ENCODE measurements at regions not wholly inside any gene's neighbourhood (a gene's known extent, or its start where the extent isn't known, plus 50 kb on each side); places are given as distances from the start of the nearest gene placed in this dataset.

DNA sequence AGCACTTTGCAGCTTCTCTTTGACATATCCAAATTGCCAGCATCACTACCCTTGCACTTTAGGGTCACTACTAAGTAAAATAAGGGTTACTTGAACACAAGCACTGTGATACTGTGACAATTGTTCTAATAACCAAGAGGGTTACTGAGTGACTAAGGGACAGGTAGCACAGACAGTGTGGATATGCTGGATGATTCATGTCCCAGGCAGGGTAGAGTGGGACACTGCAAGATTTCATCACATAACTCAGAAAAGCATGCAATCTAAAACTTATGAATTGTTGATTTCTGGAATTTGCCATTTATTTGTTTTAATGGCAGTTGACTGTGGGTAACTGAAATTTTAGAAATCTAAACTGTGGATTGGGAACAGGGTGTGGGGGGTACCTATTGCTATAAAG lies 218.8 kb downstream of the KITLG start:
- H2AFZ ChIP-seq (ENCODE audit: low read depth, low read length), result no peak overlapping the region
- no peaks in the 10 kb centered on the region for H3K36me3 ChIP-seq (ENCODE audit: control insufficient read depth in 2 of 2, extremely low read depth in 1 of 2, insufficient read depth in 2 of 2, low read length in 2 of 2)
- DNase-seq (ENCODE audit: low read depth, low spot score) (no peak), FAIRE-seq (no peak)
- no peak overlapping the region for H3K9ac ChIP-seq (replicated peaks; ENCODE audit: extremely low read depth, insufficient read depth, low read length)
- ChIA-PET POLR2A (no interaction called here), CTCF (interaction anchor here (1.2 kb wide), 1 partner anchor 10 kb away, joined by 3 read pairs; no protein-coding TSS in a partner anchor)
- intact Hi-C loops (cut with micrococcal nuclease) (no loop called here), dilution Hi-C loops (cut with MboI; ENCODE audit: extremely low pct_ligation_motif_present, low sequenced_read_pairs) (no loop called here)
- no peaks in the 10 kb centered on the region for H3K79me2 ChIP-seq (ENCODE audit: control insufficient read depth, insufficient read depth, low read length)
- TF ChIP-seq GATA2 (IDR thresholded peaks at IDR 0.05; ENCODE audit: insufficient read depth, insufficient read length, low read depth, low read length), result no peak
- TF ChIP-seq FOS (IDR thresholded peaks at IDR 0.05; ENCODE audit: borderline replicate concordance, insufficient read depth, low read length), result no peak
- no peak for TF ChIP-seq POLR2AphosphoS5 (IDR thresholded peaks at IDR 0.05; ENCODE audit: insufficient read depth, low read depth, low read length)
- TF ChIP-seq, protein P1, sequence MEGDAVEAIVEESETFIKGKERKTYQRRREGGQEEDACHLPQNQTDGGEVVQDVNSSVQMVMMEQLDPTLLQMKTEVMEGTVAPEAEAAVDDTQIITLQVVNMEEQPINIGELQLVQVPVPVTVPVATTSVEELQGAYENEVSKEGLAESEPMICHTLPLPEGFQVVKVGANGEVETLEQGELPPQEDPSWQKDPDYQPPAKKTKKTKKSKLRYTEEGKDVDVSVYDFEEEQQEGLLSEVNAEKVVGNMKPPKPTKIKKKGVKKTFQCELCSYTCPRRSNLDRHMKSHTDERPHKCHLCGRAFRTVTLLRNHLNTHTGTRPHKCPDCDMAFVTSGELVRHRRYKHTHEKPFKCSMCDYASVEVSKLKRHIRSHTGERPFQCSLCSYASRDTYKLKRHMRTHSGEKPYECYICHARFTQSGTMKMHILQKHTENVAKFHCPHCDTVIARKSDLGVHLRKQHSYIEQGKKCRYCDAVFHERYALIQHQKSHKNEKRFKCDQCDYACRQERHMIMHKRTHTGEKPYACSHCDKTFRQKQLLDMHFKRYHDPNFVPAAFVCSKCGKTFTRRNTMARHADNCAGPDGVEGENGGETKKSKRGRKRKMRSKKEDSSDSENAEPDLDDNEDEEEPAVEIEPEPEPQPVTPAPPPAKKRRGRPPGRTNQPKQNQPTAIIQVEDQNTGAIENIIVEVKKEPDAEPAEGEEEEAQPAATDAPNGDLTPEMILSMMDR (IDR thresholded peaks at IDR 0.05; ENCODE audit: extremely low read depth in 1 of 2, insufficient read depth in 1 of 2, low read depth in 1 of 2, low read length in 2 of 2), result no peak
- TF ChIP-seq EZH2 (IDR thresholded peaks at IDR 0.05; ENCODE audit: borderline replicate concordance, low read depth, low read length, severe bottlenecking), result no peak
- TF ChIP-seq MYC (IDR thresholded peaks at IDR 0.05; ENCODE audit: low read depth, low read length), result no peak
- no TSS peak for BruUV-seq (replicated peaks)
- no peaks in the 10 kb centered on the region for H3K4me1 ChIP-seq (ENCODE audit: control insufficient read depth, extremely low read depth, insufficient read depth, low read length)
- H3K27ac ChIP-seq (ENCODE audit: insufficient read depth, low read depth, low read length), result no peak overlapping the region
- H3K4me3 ChIP-seq (replicated peaks in 1 of 3; ENCODE audit: insufficient read depth in 1 of 3, low read depth in 1 of 3, low read length in 3 of 3), result no peak overlapping the region
- H3K9me1 ChIP-seq (replicated peaks; ENCODE audit: control insufficient read depth, extremely low read depth, insufficient read depth, low read length), result no peaks in the 10 kb centered on the region
- H3K27me3 ChIP-seq (ENCODE audit: control insufficient read depth in 2 of 2, insufficient read depth in 2 of 2, low read length in 2 of 2), result no peaks in the 10 kb centered on the region
- no peaks in the 10 kb centered on the region for H4K20me1 ChIP-seq (replicated peaks; ENCODE audit: control insufficient read depth, extremely low read depth, insufficient read depth, low read length)
- no peaks in the 10 kb centered on the region for H3K9me3 ChIP-seq (replicated peaks; ENCODE audit: control insufficient read depth, insufficient read depth, low read length)
- no peak overlapping the region for H3K4me2 ChIP-seq (ENCODE audit: insufficient read depth, low read length)

DNA sequence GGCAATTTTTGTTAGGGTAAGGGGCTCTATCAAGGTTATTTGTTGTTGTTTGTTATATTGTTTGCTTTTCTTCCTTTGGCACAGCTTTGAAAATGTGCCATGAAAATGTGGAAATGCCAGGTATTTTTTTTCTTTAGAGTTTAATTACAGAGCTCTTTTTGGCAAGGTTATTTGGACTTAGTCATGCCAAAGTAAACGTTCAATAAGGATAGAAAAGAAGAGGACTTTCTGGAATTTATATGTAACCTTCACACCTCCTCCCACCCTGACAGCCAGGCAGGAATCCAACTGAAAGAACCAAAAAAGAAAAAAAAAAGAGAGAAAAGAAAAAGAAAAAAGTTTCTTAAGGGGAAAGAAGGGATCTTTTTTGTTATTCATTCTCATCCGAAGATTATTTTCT lies 217.8 kb downstream of the KITLG start:
- Histone ChIP-seq H4K20me1 (replicated peaks; ENCODE audit: control insufficient read depth, extremely low read depth, insufficient read depth, low read length) (no peaks in the 10 kb centered on the region), H3K9ac (replicated peaks; ENCODE audit: extremely low read depth, insufficient read depth, low read length) (no peak overlapping the region), H3K9me1 (replicated peaks; ENCODE audit: control insufficient read depth, extremely low read depth, insufficient read depth, low read length) (no peaks in the 10 kb centered on the region), H3K9me3 (replicated peaks; ENCODE audit: control insufficient read depth, insufficient read depth, low read length) (no peaks in the 10 kb centered on the region), H3K4me3 (replicated peaks in 1 of 3; ENCODE audit: insufficient read depth in 1 of 3, low read depth in 1 of 3, low read length in 3 of 3) (no peak overlapping the region), H3K27ac (ENCODE audit: insufficient read depth, low read depth, low read length) (no peak overlapping the region), H3K27me3 (ENCODE audit: control insufficient read depth in 2 of 2, insufficient read depth in 2 of 2, low read length in 2 of 2) (no peaks in the 10 kb centered on the region), H3K79me2 (ENCODE audit: control insufficient read depth, insufficient read depth, low read length) (no peaks in the 10 kb centered on the region), H2AFZ (ENCODE audit: low read depth, low read length) (no peak overlapping the region), H3K4me1 (ENCODE audit: control insufficient read depth, extremely low read depth, insufficient read depth, low read length) (no peaks in the 10 kb centered on the region), H3K4me2 (ENCODE audit: insufficient read depth, low read length) (no peak overlapping the region), H3K36me3 (ENCODE audit: control insufficient read depth in 2 of 2, extremely low read depth in 1 of 2, insufficient read depth in 2 of 2, low read length in 2 of 2) (no peaks in the 10 kb centered on the region)
- no TSS peak for BruUV-seq (replicated peaks)
- intact Hi-C loops (cut with micrococcal nuclease) (no loop called here), dilution Hi-C loops (cut with MboI; ENCODE audit: extremely low pct_ligation_motif_present, low sequenced_read_pairs) (no loop called here)
- TF ChIP-seq MYC (IDR thresholded peaks at IDR 0.05; ENCODE audit: low read depth, low read length) (no peak), FOS (IDR thresholded peaks at IDR 0.05; ENCODE audit: borderline replicate concordance, insufficient read depth, low read length) (no peak), POLR2A (IDR thresholded peaks at IDR 0.05; ENCODE audit: low read depth, low read length) (no peak), JUN (IDR thresholded peaks at IDR 0.05; ENCODE audit: borderline replicate concordance, insufficient read depth, insufficient read length, low read depth) (no peak)
- DNase-seq (ENCODE audit: low read depth, low spot score), result no peak
- ChIA-PET CTCF (interaction anchor here (1.0 to 1.5 kb wide), 4 partner anchors 9 to 31 kb away, joined by 3 to 4 read pairs (median 4); no protein-coding TSS in a partner anchor), POLR2A (no interaction called here)
- FAIRE-seq, result no peak

Data from endothelial cell of umbilical vein (primary cell).